ENCODE measurements at regions not wholly inside any gene's neighbourhood (a gene's known extent, or its start where the extent isn't known, plus 50 kb on each side); places are given as distances from the start of the nearest gene placed in this dataset.

DNA sequence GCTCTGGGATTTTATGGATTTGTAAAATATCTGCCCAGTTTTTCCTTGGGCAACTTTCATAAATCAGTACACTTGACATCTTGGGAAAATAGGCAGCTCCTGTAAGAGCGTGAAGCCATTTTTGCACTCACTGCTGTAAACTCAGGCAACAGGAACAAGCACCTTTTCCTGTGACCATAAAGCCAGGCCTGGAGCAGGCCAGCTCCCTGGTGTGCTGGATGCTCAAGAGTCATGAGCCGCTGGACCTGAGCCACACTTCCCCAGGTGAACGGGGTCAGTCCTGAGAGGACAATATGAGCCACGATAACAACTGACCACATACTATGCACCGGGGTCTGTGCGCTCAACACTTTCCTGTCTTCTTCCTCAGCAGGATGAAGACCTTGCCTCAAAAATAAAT lies 158.2 kb downstream of the NUP210 start:
- no peaks in the 10 kb centered on the region for H4K20me1 ChIP-seq (ENCODE audit: insufficient read depth, low read length)
- H3K4me1 ChIP-seq (ENCODE audit: insufficient read depth, low read length, poor library complexity, severe bottlenecking), result peaks cover 17% of the 10 kb centered on the region
- no peaks in the 10 kb centered on the region for H3K9me2 ChIP-seq (ENCODE audit: insufficient read depth, low read length)
- H3K36me3 ChIP-seq (ENCODE audit: insufficient read depth, low read length), result no peaks in the 10 kb centered on the region
- DNase-seq (ENCODE audit: low spot score), result no peak
- H3K27ac ChIP-seq (ENCODE audit: low read depth, low read length, poor library complexity, severe bottlenecking), result no peak overlapping the region
- TF ChIP-seq, protein P1, sequence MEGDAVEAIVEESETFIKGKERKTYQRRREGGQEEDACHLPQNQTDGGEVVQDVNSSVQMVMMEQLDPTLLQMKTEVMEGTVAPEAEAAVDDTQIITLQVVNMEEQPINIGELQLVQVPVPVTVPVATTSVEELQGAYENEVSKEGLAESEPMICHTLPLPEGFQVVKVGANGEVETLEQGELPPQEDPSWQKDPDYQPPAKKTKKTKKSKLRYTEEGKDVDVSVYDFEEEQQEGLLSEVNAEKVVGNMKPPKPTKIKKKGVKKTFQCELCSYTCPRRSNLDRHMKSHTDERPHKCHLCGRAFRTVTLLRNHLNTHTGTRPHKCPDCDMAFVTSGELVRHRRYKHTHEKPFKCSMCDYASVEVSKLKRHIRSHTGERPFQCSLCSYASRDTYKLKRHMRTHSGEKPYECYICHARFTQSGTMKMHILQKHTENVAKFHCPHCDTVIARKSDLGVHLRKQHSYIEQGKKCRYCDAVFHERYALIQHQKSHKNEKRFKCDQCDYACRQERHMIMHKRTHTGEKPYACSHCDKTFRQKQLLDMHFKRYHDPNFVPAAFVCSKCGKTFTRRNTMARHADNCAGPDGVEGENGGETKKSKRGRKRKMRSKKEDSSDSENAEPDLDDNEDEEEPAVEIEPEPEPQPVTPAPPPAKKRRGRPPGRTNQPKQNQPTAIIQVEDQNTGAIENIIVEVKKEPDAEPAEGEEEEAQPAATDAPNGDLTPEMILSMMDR (conservative IDR thresholded peaks at IDR 0.05; ENCODE audit: low read length), result no peak
- no peak for TF ChIP-seq EZH2phosphoT487 (IDR thresholded peaks at IDR 0.05; ENCODE audit: borderline replicate concordance, low read depth, low read length)
- peak overlapping the region; percentile 91; the same call in 1 of the 2 replicates for H2AFZ ChIP-seq (ENCODE audit: low read length)
- intact Hi-C loops (cut with micrococcal nuclease; ENCODE audit: unreplicated experiment), result no loop called here
- ChIA-PET POLR2A (interaction anchor here (0.6 to 1.0 kb wide), 2 partner anchors 39 to 48 kb away, joined by 3 to 5 read pairs; no protein-coding TSS in a partner anchor), CTCF (ENCODE audit: unreplicated experiment) (interaction anchor here (0.6 to 0.7 kb wide), 3 partner anchors 38 to 130 kb away, joined by 3 to 7 read pairs (median 5); no protein-coding TSS in a partner anchor)
- H3K4me2 ChIP-seq (ENCODE audit: low read length), result no peak overlapping the region; the same call in 1 of the 2 replicates
- BruUV-seq (replicated peaks), result no TSS peak
- no peaks in the 10 kb centered on the region for H3K79me2 ChIP-seq (ENCODE audit: insufficient read depth, low read depth, low read length)
- H3K9me3 ChIP-seq (ENCODE audit: low read length), result no peaks in the 10 kb centered on the region
- H3K4me3 ChIP-seq (ENCODE audit: low read depth, low read length, poor library complexity, severe bottlenecking), result no peak overlapping the region

DNA sequence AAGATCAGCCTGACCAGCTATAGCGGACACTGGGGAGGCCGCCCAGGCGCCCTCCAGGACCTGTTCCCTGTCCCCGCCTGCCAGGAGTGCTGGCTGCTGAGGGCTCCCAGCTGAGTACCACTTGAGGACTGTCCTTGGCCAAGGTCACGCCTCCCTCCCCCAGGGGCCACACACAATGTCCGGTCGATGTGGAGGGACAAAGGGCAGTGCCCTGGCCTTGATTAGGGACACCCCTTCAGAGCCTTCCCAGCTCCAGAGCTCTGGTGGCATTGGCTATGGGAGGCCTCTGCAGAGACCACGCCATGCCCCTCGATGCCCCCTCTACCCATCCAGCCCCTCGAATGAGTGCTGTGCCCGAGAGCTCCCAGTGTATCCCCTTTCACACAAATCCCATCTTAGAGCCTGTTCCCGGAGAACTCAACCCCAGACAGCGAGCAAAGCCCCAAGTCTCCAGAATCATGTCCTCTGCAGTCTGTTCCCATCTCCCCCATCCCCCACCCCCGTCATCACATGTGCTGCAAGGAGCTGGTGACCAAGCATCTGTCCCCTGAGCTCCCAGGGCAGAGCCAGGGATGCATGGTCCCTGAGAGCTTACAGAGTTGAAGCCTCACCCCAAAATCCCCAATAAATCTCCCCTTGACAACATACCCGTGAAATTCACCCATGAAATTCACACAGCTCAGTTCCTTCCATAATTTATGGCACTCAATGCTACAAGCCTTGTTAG lies 158.9 kb downstream of the NUP210 start:
- Histone ChIP-seq H3K9me3 (ENCODE audit: low read length) (no peaks in the 10 kb centered on the region), H3K9me2 (ENCODE audit: insufficient read depth, low read length) (no peaks in the 10 kb centered on the region), H3K79me2 (ENCODE audit: insufficient read depth, low read depth, low read length) (no peaks in the 10 kb centered on the region), H3K27ac (ENCODE audit: low read depth, low read length, poor library complexity, severe bottlenecking) (no peak overlapping the region), H2AFZ (ENCODE audit: low read length) (no peak overlapping the region), H3K4me2 (ENCODE audit: low read length) (no peak overlapping the region), H3K36me3 (ENCODE audit: insufficient read depth, low read length) (no peaks in the 10 kb centered on the region), H3K4me1 (ENCODE audit: insufficient read depth, low read length, poor library complexity, severe bottlenecking) (peaks cover 17% of the 10 kb centered on the region), H4K20me1 (ENCODE audit: insufficient read depth, low read length) (no peaks in the 10 kb centered on the region), H3K4me3 (ENCODE audit: low read depth, low read length, poor library complexity, severe bottlenecking) (no peak overlapping the region)
- TF ChIP-seq EZH2phosphoT487 (IDR thresholded peaks at IDR 0.05; ENCODE audit: borderline replicate concordance, low read depth, low read length), result no peak
- TF ChIP-seq, protein P1 (conservative IDR thresholded peaks at IDR 0.05; ENCODE audit: low read length), result no peak
- intact Hi-C loops (cut with micrococcal nuclease; ENCODE audit: unreplicated experiment), result no loop called here
- CTCF ChIA-PET (ENCODE audit: unreplicated experiment), result interaction anchor here (0.6 to 0.7 kb wide), 3 partner anchors 37 to 130 kb away, joined by 3 to 7 read pairs (median 5); no protein-coding TSS in a partner anchor
- POLR2A ChIA-PET, result interaction anchor here (0.6 to 1.0 kb wide), 2 partner anchors 38 to 49 kb away, joined by 3 to 5 read pairs; no protein-coding TSS in a partner anchor
- no peak for DNase-seq (ENCODE audit: low spot score)
- no TSS peak for BruUV-seq (replicated peaks)

All from OCI-LY7 (cell line).